ENCODE measurements at regions not wholly inside any gene's neighbourhood (a gene's known extent, or its start where the extent isn't known, plus 50 kb on each side); places are given as distances from the start of the nearest gene placed in this dataset.

DNA sequence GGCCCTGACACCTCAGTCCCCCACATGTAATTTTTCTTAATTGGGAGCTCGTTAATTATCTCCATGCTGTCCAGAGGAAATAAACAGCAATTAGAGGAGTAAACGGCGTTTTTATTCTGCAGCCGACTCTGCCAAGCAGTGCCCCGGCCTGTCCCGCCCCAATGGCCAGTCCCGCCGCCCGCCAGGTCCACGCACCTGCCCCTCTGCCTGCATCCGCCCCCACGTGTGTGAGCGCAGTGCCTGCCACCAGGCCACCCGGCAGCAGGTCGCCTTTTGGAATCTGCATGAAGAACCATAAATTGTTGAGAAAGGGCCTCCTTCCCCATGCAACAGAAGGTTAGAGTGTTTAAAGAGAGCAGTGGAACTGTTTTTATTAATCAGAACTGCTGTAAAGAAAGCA lies 87.5 kb upstream of the LINGO1 start:
- no peak overlapping the region for H3K27ac Mint-ChIP-seq
- no peaks in the 10 kb centered on the region for H3K9me3 Mint-ChIP-seq
- DNase-seq (ENCODE audit: low spot score in 2 of 2), result no peak

DNA sequence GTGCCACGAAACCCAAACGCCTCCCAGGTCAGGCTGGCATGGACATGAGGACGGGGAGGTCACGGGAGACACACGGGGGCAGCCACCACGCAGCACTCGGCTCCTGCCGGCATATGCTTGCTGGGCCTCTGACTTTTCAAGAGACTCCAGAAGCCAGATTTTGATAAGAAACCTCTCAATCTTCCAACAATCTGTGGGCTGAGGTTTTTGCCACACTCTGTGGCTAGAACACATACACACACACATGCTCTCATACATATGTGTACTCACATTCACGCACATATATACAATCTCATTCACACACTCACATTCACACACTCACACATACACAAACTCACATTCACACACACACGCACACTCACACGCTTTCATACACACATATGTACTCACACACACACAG lies 86.7 kb upstream of the LINGO1 start:
- ATAC-seq (no peak), DNase-seq (ENCODE audit: low spot score in 2 of 2) (no peak)
- Mint-ChIP-seq H3K9me3 (no peaks in the 10 kb centered on the region), H3K27ac (no peak overlapping the region), H3K36me3 (no peaks in the 10 kb centered on the region)

More for the DNA sequence above, 87.5 kb upstream of the LINGO1 start:
- H3K36me3 Mint-ChIP-seq, result no peaks in the 10 kb centered on the region
- no peak for ATAC-seq

DNA sequence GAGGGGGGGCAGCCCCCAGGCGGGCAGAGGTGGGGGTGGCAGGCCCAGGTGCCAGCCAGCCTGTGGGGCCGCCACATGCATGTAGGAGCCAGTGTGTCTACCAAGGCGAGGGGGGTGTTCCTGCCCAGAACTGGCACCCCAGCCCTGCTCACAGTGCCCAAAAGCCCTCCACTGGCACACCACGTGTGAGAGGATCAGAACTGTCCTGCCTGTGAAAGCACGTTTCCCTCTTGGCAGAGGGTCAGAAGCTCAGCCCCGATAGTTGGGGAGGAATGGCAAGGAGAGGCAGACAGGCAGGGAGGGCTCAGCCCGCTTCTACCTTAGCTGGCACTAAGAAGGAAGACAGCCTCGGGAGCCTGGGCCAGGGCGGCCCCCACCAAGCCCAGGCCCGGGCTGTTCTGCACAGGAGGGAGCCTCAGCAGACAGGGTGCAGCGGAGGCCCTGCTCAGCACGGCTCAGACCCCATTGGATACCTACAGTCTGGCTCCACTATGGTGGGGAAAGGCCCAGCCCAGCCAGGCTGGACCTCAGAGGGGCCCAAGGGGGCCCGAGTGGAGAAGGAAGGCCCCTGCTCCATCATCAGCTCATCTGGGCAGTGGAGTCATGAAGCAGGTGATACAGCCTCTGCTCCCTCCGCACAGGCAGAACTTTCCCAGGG lies 84.8 kb upstream of the LINGO1 start:
- Mint-ChIP-seq H3K27ac (no peak overlapping the region), H3K36me3 (no peaks in the 10 kb centered on the region), H3K9me3 (no peaks in the 10 kb centered on the region)
- DNase-seq (ENCODE audit: low spot score in 2 of 2) (no peak), ATAC-seq (no peak)

DNA sequence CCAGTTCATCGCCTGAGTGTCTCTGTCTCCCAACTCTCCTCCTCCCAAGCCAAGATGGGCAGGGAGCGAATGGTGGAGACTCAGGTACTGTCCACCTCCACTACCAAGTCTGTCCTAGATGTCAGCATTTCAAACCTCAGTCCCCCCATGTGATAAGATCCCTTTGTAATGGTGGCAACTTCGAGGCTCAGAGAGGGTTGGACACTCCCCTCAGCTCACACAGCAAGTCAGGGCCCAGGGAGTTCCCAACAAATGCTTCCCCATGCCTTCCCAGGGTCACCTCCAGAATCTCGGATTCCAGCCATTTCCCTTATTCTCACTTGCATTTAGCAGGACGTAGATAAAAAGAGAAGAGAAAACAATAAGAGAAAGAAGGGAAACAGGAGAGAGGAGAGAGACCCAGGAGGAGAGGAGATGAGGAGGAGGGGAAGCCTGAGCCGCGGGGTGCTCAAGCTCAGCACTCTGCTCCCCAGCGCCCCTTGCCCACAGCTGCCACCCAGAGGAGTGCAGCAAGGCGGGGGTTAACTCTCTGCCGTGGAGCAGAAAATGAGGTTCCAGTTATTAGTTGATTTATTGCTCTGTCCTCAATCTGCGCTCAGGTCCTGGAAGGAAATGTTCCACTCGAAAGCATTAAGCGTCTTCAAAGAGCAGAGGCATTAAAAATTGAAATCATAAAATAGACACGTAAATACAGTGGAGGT lies 84.1 kb upstream of the LINGO1 start:
- Mint-ChIP-seq H3K36me3 (no peaks in the 10 kb centered on the region), H3K27ac (no peak overlapping the region), H3K9me3 (no peaks in the 10 kb centered on the region)
- ATAC-seq (no peak), DNase-seq (ENCODE audit: low spot score in 2 of 2) (no peak)

DNA sequence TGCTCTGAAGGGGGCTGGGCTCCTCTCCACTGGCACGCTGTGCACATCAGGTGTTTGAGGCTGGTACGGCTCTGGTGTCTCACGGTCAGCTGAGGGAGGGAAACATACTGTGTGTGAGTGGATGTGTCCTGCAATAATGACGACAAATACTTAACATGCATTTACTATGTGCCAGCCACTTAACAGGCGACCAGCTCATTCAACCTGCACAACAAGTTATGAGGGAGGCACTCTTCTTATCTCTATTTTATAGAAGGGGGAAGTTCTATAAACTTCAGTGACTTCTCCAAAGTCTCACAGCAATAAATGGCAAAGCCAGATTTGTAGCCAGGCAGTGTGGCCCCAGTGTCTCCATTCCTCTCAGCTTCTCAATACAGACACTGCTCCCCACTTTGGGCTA lies 83.1 kb upstream of the LINGO1 start:
- H3K9me3 Mint-ChIP-seq, result no peaks in the 10 kb centered on the region
- H3K27ac Mint-ChIP-seq, result no peak overlapping the region
- ATAC-seq, result no peak

DNA sequence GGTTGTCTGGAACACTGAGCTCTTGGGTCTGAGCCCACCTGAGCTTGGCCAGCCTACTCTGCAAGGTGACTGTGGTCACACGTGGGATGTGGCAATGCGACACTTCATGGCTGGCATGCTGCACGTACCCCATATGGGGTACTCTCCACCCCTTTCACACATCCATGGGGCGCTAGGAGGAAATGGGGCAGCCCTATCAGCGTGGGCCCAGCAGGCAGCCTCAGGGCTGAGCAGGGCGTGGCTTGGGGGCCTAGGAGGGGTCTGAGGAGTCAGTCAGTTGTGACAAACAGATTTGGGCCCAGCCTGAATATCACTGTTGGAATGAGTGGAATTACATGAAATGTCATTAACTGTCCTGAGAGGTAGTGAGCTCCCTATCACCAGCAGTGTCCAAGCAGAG lies 82.3 kb upstream of the LINGO1 start:
- H3K9me3 Mint-ChIP-seq, result no peaks in the 10 kb centered on the region
- ATAC-seq (no peak), DNase-seq (ENCODE audit: low spot score in 2 of 2) (no peak)
- H3K36me3 Mint-ChIP-seq, result no peaks in the 10 kb centered on the region
- H3K27ac Mint-ChIP-seq, result no peak overlapping the region

More for the DNA sequence above, 83.1 kb upstream of the LINGO1 start:
- DNase-seq (ENCODE audit: low spot score in 2 of 2), result no peak
- no peaks in the 10 kb centered on the region for H3K36me3 Mint-ChIP-seq

DNA sequence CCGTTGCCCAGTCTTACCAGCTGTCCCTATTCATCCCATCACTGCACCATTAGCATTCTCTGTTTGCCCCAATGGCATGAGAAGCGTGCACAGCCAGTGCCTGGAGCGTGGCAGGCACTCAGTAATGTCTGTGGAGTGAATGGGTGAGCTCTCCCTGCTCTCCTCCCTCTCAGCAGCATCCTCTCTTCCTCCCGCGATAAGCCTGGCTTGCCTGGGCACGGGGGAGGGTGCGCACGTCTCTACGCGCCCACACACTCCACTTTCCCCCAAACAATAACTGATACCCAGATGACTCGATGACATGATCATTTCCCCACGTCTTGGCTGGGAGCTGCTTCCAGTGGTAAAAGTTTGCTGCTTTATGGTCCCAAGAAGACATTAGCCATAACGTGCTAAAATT lies 81.8 kb upstream of the LINGO1 start:
- ATAC-seq (no peak), DNase-seq (ENCODE audit: low spot score in 2 of 2) (no peak)
- peak overlapping the region in 1 of 2 donors; percentile 47 for H3K27ac Mint-ChIP-seq
- H3K9me3 Mint-ChIP-seq, result no peaks in the 10 kb centered on the region
- H3K36me3 Mint-ChIP-seq, result no peaks in the 10 kb centered on the region

DNA sequence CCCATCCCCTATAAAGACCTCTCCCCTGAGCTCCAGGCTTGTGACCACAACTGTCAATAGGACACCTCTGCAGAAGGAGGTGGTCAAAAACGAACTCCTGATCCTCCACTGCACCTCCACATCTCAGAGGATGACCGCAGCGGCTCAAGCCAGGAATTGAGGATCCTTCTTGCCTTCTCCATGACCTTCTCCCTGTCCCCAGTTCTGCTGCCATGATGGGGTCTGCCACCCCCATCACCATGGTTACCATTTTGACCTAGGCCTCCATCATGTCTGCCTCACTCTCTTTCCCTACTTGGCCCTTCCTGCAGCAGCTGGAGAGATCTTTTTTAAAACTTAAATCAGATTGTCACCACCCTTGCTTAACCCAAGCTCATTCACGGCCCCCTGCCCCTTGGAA lies 81.3 kb upstream of the LINGO1 start:
- no peak overlapping the region for H3K27ac Mint-ChIP-seq
- no peaks in the 10 kb centered on the region for H3K36me3 Mint-ChIP-seq
- no peak for DNase-seq (ENCODE audit: low spot score in 2 of 2)
- H3K9me3 Mint-ChIP-seq, result no peaks in the 10 kb centered on the region
- ATAC-seq, result no peak

DNA sequence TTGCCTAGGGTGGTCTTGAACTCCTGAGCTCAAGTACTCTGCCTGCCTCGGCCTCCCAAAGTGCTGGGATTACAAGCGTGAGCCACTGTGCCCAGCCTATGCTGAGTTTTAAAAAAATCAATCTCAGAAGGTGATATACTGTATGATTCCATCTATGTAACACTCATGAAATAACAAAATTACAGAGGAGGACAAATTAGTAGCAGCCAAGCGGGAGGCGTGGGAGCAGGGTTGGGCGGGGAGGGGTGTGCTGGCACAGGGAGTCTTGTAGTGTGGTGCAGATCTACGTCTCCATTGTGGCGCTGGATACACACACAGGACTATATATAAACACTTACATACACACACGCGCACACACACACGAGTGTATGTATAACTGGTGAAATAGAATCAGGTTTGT lies 80.6 kb upstream of the LINGO1 start:
- DNase-seq (ENCODE audit: low spot score in 2 of 2), result no peak
- Mint-ChIP-seq H3K36me3 (no peaks in the 10 kb centered on the region), H3K9me3 (no peaks in the 10 kb centered on the region), H3K27ac (no peak overlapping the region)
- ATAC-seq, result no peak

DNA sequence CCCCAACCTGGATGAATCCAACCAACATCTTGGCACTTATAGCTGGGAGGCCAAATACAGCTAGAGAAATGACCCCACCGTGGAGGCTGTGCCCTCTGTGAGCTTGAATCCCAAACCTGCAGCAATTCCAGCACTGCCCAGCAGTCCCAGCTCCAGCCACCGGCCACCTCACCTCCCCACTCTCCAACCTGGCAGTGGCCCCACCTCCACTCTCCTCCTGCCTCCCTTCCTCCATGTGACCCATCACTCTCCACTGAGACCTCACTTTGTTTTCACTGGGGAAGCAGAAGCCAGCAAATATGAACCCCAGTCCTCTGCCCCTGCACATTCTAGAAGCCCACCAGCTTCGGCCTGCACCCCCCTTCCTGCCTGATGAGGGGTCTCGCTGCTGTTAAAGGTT lies 79.7 kb upstream of the LINGO1 start:
- Mint-ChIP-seq H3K36me3 (no peaks in the 10 kb centered on the region), H3K9me3 (no peaks in the 10 kb centered on the region), H3K27ac (peak overlapping the region in 1 of 2 donors; percentile 24)
- DNase-seq (ENCODE audit: low spot score in 2 of 2) (no peak), ATAC-seq (no peak)

DNA sequence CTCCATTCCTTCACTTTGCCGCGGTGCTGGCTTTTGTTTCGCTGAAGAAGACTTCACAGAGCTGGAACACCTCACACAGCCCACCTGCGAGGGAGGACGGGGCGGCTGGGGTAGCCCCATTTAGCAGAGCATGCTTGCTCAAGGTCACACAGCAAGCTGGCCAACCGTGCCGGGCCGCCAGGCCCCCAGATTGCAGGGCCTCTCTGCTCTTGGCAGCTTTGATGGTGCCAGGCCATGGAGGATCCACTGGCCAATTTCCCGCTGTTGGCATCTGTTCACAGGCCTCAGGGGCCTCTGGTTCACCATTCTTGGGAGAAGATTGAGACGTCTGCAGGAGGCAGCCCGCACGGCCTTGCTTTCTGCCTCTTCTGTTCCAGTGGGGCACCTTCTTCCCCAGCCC lies 77.9 kb upstream of the LINGO1 start:
- no peak overlapping the region for H3K27ac Mint-ChIP-seq
- no peaks in the 10 kb centered on the region for H3K36me3 Mint-ChIP-seq
- H3K9me3 Mint-ChIP-seq, result no peaks in the 10 kb centered on the region
- DNase-seq (ENCODE audit: low spot score in 2 of 2), result no peak
- no peak for ATAC-seq

DNA sequence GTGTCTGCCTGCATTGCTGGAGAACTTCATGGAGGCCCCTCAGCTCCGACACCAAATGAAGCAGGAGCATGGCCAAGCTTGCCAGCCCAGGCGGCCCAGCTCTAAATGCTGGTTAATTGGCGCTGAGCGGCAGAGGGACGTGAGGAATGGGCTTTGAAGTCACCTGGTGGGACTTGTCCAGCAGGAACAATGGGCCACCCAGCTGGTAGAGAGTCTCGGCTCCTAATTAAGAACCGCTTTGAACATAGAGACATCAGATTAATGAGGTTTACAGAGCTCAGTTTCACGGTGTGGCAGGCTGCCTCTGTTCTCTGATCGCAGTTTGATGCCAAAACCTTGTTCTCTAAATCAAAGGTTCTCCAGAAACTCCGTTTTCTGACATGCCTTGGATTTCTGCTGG lies 77.5 kb upstream of the LINGO1 start:
- ATAC-seq (no peak), DNase-seq (ENCODE audit: low spot score in 2 of 2) (no peak)
- no peaks in the 10 kb centered on the region for H3K9me3 Mint-ChIP-seq
- no peaks in the 10 kb centered on the region for H3K36me3 Mint-ChIP-seq
- no peak overlapping the region for H3K27ac Mint-ChIP-seq

DNA sequence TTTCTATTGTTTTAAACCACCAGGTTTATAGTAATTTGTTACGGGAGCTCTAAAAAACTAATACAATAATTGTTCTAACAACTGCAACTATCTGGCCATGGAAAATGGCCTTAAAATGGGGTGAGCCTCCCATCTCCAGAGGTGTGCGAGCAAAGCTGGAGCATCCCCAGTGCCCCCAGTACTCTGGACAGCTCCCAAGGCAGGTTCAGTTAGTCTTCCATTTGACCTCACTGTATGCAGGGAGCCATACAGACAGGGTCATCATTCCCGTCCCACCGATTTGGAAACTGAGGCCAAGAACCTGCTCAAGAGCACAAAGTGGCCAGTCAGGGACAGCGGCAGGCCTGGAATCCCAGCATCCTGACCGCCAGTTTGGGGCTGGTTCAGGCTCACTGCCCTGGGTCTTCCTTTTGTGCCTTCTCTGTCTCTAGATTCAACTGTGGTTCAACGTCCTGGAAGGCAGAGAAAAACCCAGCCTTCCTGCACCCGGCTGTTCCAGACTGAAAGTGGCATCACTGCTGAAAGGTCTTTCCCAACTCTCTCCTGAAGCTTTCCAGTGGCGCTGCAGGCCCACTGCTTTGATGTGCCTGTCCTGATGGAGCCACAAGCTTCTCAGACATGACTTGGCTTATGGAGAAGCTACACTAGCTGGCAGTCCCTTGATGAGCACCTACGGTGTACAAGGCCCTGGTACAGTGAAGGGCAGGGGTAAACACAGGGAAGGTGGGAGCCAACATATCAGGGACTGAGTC lies 76.6 kb upstream of the LINGO1 start:
- DNase-seq (ENCODE audit: low spot score in 2 of 2), result no peak
- ATAC-seq, result no peak
- Mint-ChIP-seq H3K9me3 (no peaks in the 10 kb centered on the region), H3K36me3 (no peaks in the 10 kb centered on the region), H3K27ac (no peak overlapping the region)

DNA sequence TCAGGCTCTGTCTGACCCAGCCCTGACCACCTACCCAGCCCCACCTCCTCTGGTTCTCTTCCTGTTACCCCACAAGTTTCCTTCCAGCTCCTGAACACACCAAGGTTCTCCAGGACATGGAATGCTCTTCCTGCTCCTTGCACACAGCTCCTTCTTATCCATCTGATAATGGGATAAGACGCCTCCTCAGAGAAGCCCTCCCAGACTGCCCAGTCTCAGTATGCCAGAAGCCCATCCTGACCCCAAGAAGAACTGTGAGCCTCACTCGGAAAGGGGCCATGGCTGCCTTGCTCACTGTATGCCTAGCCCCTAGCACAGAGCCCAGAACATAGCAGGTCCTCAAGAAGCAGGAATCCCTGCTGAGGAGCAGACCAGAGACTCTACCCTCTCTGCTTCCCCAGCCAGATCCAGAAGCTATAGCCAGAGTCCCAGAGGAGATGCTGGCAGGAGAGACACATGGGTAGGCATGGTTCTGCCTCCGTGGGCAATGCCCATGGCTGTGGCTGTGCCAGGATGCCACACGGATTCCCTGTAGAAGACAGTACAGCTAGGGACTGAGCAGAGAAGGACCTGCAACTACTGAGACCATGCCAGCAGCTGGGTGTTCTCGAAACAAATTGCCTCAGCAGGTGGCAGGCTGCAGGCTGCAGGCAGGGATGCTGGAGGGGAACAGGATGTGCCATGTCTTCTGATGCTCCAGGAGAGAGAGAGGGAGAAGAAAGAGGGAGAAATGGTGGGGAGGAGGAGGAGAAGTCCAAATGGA lies 74.0 kb upstream of the LINGO1 start:
- no peak for ATAC-seq
- Mint-ChIP-seq H3K36me3 (no peaks in the 10 kb centered on the region), H3K9me3 (no peaks in the 10 kb centered on the region), H3K27ac (peak overlapping the region in 1 of 2 donors; percentile 16)
- no peak for DNase-seq (ENCODE audit: low spot score in 2 of 2)

DNA sequence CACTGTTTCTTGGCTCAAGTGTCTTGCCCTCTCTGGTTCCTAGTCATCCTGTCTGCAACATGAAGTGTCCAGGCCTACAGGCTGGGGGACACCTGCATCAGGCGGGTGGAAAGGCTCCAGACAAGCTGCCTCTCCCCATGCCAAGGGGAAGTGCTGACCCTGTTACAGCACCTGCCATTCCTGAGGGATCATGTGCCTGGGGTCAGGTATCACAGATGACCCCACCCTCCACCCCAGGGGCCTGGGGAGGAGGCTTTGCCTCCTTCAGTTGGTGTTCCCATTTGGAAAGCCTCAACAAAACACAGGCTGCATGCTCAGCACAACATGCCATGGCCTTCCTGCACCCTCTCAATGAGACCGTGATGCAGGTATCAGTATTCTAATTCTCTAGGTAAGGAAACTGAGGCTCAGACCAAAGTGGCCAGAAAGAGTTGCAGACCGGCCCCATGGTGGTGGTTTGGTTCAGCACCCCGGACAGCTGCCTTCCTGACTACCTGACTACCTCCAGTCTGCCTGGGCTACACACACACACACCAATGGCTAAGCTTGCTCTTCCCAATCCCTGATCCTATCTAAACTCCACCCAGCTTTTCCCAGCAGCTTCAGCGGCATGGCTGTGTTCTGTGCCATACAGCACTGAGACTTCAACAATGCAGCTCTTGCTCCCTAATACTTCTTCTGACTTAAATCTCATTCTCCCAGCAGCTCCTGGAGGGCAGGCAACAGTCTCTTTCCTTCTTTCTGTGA lies 69.7 kb upstream of the LINGO1 start:
- DNase-seq (ENCODE audit: low spot score in 2 of 2) (peak in 1 of 2 donors; percentile 4), ATAC-seq (no peak)
- Mint-ChIP-seq H3K9me3 (peaks cover 5% of the 10 kb centered on the region in 2 donors), H3K27ac (no peak overlapping the region), H3K36me3 (no peaks in the 10 kb centered on the region)

DNA sequence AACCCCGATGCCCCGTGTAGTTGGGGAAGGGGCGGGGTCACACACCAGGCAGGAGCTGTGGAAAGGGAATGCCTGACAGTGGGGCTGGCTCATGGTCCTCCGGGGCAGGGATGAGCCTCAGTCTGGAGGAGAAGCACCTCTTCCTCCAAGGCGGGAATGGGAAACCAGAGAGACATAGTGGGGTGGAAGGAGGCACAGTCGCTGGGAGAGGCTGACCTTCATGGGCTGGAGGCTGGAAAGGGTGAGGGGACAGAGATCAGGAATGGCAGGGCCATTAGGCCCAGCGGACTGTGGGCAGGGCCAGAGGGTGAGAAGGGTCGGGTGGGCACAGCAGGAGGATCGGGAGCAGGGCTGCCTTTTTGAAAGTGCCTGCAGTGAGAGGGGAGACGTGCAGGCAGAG lies 65.8 kb upstream of the LINGO1 start:
- H3K27ac Mint-ChIP-seq, result no peak overlapping the region
- H3K9me3 Mint-ChIP-seq, result peaks cover 5% of the 10 kb centered on the region in 2 donors
- no peaks in the 10 kb centered on the region for H3K36me3 Mint-ChIP-seq
- DNase-seq (ENCODE audit: low spot score in 2 of 2) (no peak), ATAC-seq (no peak)

Measured in activated naive CD4-positive, alpha-beta T cell treated with anti-CD3 and anti-CD28 coated beads, Interleukin-2, amount 50 U/mL, for 72 hours (primary cell).